ENCODE measurements at regions not wholly inside any gene's neighbourhood (a gene's known extent, or its start where the extent isn't known, plus 50 kb on each side); places are given as distances from the start of the nearest gene placed in this dataset.
"Not testable (repeated sequence)": the region's sequence is repeated elsewhere in the genome, so short reads cannot be mapped to it uniquely, and the experiment has no call there.

DNA sequence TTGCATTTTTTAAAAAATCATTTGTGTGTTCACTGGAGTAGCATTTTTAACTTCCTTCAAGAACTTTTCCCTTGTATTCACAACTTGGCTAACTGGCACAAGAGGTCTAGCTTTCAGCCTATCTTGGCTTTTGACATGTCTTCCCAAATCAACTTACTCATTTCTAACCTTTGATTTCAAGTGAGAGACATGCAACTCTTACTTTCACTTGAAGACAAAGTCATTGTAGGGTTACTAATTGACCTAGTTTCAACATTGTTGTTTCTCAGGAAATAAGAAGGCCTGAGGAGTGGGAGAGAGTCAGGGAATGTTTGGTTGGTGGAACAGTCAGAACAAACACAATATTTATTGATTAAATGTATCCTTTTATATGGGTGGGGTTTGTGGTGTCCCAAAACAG is 95.0 kb upstream of the C9orf72 start:
- no peak for DNase-seq
- intact Hi-C loops (cut with DNase I): no loop called here

DNA sequence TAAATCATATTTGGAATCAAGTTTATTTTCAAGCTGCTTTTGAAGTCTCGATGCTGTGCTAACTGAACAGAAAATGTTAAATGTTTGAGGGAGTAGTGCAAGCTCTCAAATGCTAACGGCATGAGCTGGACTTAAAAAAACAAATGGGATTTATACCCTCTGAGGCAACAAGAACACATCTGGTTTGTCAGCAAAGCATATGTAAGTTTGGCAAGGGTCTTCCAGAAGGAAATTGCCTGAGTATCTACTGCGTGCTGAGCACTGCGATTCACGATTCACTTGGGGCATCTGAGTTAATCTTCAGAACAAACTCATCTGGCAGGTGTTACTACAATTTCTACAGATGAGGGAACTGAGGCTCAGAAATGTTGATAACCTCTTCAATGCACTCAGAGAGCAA is 98.4 kb upstream of the C9orf72 start:
- intact Hi-C loops (cut with DNase I): no loop called here
- no peak for DNase-seq

DNA sequence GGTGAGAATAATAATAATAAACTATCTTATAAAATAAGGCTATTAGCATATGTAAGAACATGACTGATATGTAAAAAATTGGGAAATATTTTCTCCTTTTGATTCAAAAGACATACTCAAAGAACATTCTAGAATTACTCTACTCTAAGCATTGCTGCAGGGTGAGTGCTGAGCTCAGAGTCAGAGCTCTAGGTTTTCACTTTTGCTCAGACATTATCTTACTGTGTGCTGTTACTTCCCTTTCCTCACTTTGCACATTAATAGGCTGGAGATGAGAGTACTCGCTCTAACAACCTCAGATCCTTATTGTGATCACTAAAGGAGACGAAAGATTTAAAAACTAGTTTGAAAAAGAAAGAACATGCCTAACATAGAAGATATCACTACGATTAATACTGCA is 99.4 kb upstream of the C9orf72 start:
- intact Hi-C loops (cut with DNase I): no loop called here
- no peak for DNase-seq

DNA sequence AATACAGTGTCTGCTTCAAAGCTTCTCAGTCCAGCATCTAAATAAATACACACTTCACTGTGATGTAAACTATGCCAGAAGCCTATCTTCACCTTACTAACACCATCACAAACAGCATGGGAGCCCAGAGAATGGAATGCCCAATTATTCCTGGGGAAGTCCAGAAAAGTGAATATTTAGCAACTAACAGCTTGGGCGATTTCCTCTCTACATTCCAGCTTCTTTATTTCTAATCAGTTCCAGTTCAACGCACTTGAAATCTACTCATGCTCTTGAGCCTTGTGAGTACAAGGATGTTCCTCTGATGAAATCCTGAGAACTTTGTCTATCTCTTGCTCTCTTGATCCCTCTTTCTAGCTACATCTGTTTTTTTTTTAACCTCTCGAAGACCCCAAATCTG is 100.4 kb upstream of the C9orf72 start:
- DNase-seq: no peak
- intact Hi-C loops (cut with DNase I): no loop called here

DNA sequence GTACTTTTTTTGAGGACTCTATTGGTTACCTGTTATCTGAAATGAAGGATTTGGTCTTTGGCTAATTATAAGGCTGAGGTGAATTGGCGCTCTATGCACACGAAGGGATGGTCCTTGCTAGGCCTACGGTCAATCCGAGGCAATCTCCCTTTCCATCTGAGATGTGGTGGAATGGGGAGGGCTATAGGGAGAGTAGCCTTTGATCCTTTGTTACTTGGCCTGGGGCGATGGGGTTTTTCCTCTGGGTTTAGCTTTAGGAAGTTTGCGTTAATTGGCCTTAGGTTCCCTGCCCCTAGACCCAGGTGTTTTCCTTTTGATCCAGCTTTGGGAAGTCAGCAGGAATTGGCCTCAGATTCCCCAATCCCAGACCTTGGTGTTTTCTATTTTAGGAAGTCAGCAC is 102.1 kb upstream of the C9orf72 start:
- no peak for DNase-seq
- intact Hi-C loops (cut with DNase I): no loop called here

DNA sequence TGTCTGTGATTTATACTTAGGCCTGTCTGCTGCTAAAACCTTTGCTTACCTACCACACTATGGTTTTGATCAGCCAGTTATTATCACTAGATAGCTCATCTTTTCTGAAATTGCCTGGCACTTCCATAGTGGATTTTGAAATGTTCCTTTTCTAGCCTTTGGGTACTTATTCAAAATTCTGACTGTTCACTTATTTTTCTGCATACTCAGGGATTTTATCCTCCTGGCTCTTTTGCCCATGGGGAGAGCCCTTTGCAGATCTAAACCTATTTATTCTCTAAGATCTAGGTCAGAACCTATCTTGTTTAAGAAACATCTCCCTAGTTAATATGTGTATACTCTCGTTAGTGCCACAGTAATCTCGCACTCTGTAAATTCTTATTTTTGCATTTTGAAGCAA is 103.5 kb upstream of the C9orf72 start:
- DNase-seq: no peak
- intact Hi-C loops (cut with DNase I): no loop called here

DNA sequence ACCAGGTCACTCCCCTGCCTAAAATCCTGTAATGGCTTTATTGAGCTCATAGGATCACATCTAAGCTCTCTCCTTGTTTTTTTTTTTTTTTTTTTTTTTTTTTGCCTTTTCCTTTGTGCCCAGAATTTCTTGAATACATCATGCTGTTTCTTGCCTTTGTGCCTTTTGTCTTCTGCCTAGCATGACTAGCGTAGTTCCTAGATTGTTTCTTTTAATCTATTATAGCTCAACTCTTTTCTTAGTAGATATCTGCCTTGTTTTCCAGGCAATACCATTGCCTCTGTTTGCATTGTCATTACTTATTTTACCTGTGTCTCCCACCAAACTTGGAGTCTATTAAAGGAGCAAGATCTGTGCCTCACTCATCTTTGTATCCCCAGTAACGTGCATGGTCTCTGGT is 106.1 kb upstream of the C9orf72 start:
- intact Hi-C loops (cut with DNase I): no loop called here
- no peak for DNase-seq

DNA sequence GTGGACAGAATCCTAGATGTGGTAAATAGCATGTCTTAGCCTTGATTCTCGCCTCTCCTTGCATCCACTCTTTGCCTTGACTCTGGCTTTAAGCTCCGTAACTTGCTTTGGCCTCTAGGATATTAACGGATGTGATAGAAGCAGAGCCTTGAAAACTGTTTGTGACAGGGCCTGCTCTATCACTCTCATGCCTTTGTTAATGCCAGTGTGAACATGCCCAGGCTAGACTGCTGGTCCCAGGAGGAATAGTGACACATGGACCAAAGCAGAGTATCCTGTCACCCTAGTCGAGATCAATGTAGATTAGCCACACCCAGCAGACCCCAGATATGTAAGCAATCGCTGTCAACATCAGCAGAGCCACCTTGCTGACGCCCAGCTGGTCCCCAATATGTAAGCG is 109.9 kb upstream of the C9orf72 start:
- DNase-seq: no peak
- intact Hi-C loops (cut with DNase I): no loop called here

DNA sequence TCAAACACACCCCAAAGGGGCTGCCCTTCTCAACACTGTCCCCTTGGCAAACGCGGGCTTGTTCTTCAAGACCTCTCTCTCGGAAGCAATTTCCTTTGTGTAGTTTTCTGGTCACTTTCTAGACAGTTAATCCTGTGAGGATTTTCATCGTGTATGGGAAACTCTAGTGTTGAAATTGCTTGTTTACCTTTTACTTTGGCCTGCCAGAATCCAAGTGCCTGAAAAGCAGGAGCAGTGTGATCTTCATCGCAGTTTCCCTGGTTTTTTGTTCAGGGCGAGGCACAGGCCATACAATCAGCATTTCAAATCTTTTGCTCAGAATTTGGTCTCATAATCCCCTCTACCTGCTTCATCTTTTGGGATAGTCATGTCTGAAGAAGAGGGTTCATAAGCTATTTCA is 115.7 kb upstream of the C9orf72 start:
- DNase-seq: no peak
- intact Hi-C loops (cut with DNase I): no loop called here

DNA sequence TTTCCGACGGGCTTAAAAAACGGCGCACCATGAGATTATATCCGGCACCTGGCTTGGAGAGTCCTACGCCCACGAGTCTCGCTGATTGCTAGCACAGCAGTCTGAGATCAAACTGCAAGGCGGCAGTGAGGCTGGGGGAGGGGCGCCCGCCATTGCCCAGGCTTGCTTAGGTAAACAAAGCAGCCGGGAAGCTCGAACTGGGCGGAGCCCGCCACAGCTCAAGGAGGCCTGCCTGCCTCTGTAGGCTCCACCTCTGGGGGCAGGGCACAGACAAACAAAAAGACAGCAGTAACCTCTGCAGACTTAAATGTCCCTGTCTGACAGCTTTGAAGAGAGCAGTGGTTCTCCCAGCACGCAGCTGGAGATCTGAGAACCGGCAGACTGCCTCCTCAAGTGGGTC is 117.5 kb upstream of the C9orf72 start:
- DNase-seq: not testable (repeated sequence)

DNA sequence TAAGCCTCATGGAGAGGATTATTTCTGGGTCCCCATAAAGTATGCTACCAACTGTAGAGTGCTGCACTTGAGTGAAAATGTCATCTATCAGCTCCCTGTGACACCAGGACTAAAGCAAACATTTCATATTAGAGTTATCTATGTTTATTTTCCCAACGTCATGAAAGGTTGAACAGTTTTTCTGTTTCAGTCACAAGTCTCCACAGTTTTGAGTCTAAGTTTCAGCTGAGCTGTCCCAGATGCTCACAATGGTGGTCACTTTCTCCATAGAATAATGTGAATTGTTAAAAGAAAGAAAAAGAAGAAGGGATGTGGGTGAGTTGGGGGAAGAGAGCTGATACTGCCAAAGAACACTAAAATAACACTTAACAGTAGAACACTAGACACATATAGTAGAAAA is 126.3 kb upstream of the C9orf72 start:
- intact Hi-C loops (cut with DNase I): no loop called here
- DNase-seq: no peak

More for the DNA sequence above, 117.5 kb upstream of the C9orf72 start:
- intact Hi-C loops (cut with DNase I): not testable (repeated sequence)

DNA sequence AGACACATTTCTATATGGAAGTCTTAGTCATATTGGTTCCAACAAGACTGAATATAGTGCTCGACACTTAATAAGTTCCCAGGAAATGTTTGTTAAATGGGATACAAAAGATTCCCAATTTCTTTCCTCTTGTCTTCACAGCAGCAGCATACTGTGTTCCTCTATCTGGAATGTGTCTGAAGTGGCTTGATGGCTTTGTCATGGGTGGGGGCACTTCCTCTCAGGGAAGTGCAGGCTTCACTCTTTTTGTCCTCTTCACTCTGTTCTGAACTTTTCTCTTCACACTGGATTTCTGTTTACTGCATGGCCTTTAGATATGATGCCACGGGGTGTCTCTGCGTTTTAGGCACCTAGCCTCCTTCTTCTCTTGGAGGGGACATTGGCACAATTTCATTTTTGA is 127.7 kb upstream of the C9orf72 start:
- intact Hi-C loops (cut with DNase I): no loop called here
- DNase-seq: no peak

DNA sequence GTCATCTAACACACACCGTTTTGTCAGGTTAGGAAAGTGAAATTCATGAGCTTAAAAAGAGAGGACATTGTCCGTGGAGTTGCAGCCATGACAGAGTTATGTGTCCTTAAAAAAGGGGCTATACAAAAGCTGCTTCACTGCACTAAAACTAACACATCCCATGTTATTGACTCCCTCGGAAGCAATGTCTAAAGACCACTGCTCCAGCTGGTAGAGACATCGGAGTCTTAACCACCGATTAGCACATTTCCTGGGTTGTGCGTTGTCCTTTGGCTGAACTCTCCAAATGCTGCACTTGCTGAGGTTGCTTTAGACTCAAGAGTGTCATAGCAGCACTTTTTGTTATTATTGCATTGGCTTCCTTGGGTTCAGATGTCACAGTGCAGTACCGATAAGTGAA is 128.3 kb upstream of the C9orf72 start:
- intact Hi-C loops (cut with DNase I): no loop called here

DNA sequence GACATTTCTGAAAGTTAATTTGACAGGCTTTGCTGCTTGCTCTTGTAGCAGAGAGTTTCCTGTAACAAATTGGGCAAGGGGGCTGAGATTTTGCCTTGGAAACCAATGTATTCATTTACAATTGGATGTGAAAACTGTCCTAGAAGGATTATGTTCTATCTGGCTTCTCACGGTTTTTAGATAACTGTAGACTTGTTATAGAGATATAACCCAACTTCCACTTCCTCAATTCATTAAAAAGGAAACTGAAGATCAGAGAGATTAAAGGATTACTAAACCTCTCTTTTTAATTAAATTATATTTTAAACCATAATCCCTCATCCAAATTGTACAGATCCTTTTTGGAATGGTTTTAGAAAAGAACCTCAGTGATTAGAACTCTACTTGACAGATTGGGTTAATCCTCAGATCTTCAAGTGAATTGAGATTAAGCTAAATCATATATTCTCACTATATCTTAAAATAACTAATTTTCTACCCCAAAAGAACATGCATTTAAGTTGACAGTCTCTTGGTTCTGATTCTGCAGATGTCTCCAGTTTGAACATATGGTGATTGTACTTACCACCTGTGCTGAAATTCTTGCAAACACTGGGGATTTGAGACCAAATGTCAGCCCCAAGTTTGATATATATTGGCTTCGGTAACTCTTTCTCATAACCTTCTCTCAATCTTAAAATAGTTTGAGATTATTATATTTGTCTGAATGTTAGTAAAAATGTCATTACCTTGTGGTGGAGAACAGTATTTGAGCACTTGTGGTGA is 130.1 kb upstream of the C9orf72 start:
- intact Hi-C loops (cut with DNase I): no loop called here
- DNase-seq: no peak

More for the DNA sequence above, 128.3 kb upstream of the C9orf72 start:
- no peak for DNase-seq

DNA sequence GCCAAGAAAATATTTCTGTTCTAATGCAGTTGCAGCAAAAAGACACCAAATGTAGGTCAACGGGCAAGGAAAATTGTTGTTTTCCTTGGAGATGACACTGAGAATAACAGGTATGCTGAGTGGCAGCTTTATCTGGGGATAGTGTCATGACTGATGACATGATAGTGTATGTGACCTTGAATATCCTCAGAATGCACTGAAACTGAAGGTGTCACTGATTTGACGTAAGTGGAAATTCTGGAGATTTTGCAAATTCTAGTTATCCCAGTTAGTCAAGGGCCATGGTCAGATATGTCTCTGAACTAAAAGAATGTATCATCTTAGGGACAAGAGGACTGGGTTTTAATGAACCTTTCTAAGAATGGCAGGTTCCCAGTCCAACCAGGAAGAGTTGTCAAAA is 138.0 kb upstream of the C9orf72 start:
- intact Hi-C loops (cut with DNase I): no loop called here
- DNase-seq: no peak

DNA sequence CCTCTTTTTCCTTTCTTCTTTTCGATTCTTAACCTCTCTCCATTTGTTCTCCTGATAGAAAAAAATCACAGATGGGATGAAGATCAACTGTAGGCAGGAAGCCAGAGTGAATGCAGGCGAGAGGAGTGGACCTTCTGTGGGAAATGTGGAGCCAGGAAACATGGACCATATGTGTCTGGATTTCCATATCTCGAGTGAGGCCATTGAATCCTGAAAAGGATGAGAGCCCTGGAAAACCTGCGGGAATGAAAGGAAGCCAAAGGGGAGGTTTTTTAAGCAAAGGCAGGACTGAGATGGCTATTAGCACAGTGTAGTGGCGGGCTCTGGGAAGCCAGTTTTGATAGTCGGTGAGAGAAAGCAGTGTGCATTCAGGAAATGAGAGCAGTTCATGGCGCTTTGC is 139.5 kb upstream of the C9orf72 start:
- intact Hi-C loops (cut with DNase I): no loop called here
- DNase-seq: no peak

DNA sequence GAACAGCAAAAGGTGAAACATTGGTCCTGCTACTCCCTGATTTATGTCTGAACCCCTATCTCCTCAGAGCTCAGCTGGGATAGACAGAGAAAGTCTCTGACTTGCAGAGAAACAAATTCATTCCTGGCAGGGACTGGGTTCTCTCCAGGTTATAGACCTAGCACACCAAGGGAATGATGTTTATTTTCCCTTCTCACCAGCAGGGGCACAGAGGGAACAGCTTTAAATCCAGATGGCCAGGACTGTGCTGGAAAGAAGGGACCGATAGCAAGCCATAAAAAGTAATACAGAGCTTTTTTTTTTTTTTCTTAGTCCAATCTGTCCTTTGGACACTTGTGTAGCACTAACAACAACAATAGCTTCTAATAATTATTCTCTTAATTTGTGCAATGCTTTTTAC is 141.1 kb upstream of the C9orf72 start:
- intact Hi-C loops (cut with DNase I): no loop called here
- no peak for DNase-seq

DNA sequence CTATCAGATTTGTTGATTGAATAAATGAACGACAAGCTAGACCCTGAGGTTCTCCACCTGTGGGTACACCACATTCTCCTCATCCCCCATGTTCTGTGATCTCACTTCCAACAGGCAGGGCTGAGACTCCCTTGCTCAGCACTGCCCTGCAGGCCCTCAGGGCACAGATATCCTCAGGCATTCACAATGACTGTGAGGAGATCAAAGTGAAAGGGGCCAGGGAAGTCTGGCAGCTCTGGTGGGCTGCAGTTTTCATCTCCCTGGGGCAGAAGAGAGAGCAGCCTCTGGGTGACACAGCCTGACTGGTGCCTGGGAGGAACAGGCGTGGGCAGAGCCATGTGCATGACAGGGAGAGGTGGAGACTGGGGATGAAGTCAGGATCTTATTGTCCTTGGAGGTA is 142.4 kb upstream of the C9orf72 start:
- intact Hi-C loops (cut with DNase I): no loop called here
- DNase-seq: no peak

DNA sequence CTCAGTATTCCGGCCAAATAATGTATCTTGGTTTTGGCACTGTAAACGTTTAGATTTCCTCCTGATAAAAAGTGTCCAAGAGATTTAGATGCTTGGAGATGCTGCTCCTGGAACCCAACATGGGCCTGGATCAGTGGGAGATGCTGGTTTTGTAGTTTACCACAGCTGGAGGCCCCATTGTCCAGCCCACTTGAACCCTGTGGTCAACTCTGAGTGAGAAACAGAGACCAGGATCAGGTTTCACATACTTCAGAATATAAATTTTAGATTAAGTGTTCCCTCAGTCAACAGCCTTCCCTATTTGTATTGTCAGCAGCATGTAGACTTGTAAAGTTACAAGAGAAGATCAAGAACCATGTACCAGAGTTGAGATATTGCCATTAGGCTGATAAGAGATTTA is 144.7 kb upstream of the C9orf72 start:
- intact Hi-C loops (cut with DNase I): no loop called here
- DNase-seq: no peak

DNA sequence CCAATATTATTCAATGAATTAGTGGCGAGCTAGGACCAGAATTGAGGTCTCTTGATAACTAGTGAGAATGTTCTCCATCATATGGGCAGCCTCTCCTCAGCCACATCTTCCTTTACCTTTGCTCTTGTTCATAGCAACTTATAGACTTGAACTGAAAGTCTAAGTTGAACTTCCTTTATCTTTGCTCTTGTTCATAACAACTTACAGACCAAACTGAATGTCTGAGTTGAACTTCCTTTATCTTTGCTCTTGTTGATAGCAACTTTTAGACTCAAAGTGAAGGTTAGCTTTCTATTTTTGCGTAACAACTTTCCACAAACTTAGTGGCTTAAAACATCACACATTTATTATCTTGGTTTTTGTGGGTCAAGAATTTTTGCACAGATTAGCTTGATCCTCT is 146.4 kb upstream of the C9orf72 start:
- intact Hi-C loops (cut with DNase I): no loop called here
- no peak for DNase-seq

DNA sequence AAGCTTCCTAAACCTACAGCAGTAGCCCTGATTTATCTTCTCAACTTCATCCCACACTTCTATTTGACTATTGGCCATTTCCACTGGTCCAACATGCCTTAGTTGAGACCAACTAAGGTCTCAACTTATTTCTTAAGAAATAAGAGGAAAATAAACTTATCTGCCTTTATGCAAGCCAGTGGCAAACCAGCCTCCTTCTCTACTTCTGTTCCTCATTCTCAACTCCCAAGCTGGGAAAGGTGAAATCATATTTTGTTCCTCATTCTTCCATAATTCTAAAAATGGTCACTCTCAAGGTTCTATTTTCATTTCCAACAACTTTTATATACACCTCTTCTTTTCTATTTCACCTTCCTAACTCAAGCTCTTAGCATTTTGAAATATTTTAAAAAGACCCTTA is 149.6 kb upstream of the C9orf72 start:
- DNase-seq: no peak
- intact Hi-C loops (cut with DNase I): no loop called here
